Neural cell (in vitro differentiated cells): ENCODE measurements at regions not wholly inside any gene's neighbourhood (a gene's known extent, or its start where the extent isn't known, plus 50 kb on each side); places are given as distances from the start of the nearest gene placed in this dataset.

Experiments
- H2AFZ ChIP-seq: fragments of 200-600, 300-800 bp; sonication (generic), shearing (Covaris generic); 2 replicates; pipeline ENCODE4 v1.6.0; 2014; ENCODE audit warnings: low read depth, mild to moderate bottlenecking, antibody characterized with exemption, low read length, moderate library complexity
- H3F3A ChIP-seq: fragments of 200-600 bp; shearing (Covaris generic); 2 replicates; pipeline ENCODE4 v1.6.1; 2016; ENCODE audit warnings: mild to moderate bottlenecking, moderate library complexity, mixed read lengths, antibody characterized with exemption, low read length; ENCODE audit not compliant: insufficient read depth, poor library complexity, severe bottlenecking
- H3K27ac ChIP-seq: fragments of 200-600, 300-800 bp; sonication (generic), shearing (Covaris generic); 2 replicates; pipeline ENCODE4 v1.5.1; 2014; ENCODE audit warnings: mild to moderate bottlenecking, low read length, moderate library complexity
- H3K27me3 ChIP-seq: fragments of 300-800, 200-600 bp; sonication (generic), shearing (Covaris generic); 2 replicates; pipeline ENCODE4 v1.6.0; 2014; ENCODE audit warnings: mild to moderate bottlenecking, low read depth, low read length, moderate library complexity; ENCODE audit not compliant: insufficient read depth
- H3K36me3 ChIP-seq: fragments of 300-800, 200-600 bp; sonication (generic), shearing (Covaris generic); 2 replicates; pipeline ENCODE4 v1.5.1; 2014; ENCODE audit warnings: mild to moderate bottlenecking, antibody characterized with exemption, low read length, moderate library complexity; ENCODE audit not compliant: insufficient read depth
- H3K4me2 ChIP-seq: fragments of 300-800, 200-600 bp; sonication (generic), shearing (Covaris generic); 2 replicates; pipeline ENCODE4 v1.6.0; 2014; ENCODE audit warnings: mild to moderate bottlenecking, low read length
- H3K4me3 ChIP-seq: fragments of 300-800, 200-600 bp; sonication (generic), shearing (Covaris generic); 2 replicates; pipeline ENCODE4 v1.5.1; 2014; ENCODE audit warnings: mild to moderate bottlenecking, low read length, moderate library complexity
- H3K79me2 ChIP-seq: fragments of 200-600 bp; shearing (Covaris generic); replicated peaks from 2 replicates; pipeline ENCODE4 v1.6.0; 2014; ENCODE audit warnings: mild to moderate bottlenecking, low read length, moderate library complexity; ENCODE audit not compliant: insufficient read depth
- H3K9ac ChIP-seq: fragments of 300-800, 200-600 bp; sonication (generic), shearing (Covaris generic); 2 replicates; pipeline ENCODE4 v1.6.1; 2016; ENCODE audit warnings: mild to moderate bottlenecking, low read length, mixed read lengths
- H3K9me2 ChIP-seq: fragments of 200-600 bp; shearing (Covaris generic); 2 replicates; pipeline ENCODE4 v1.6.1; 2016; ENCODE audit warnings: mild to moderate bottlenecking, low read length, mixed read lengths; ENCODE audit not compliant: insufficient read depth
- H3K9me3 ChIP-seq: fragments of 200-600, 300-800 bp; sonication (generic), shearing (Covaris generic); 2 replicates; pipeline ENCODE4 v1.6.1; 2016; ENCODE audit warnings: mild to moderate bottlenecking, mixed run types, low read length, moderate library complexity, mixed read lengths
- H4K20me1 ChIP-seq: fragments of 200-600 bp; shearing (Covaris generic); 2 replicates; pipeline ENCODE4 v1.6.1; 2016; ENCODE audit warnings: mild to moderate bottlenecking, mixed run types; ENCODE audit not compliant: insufficient read depth
- CTCF ChIP-seq: fragments of 450-650 bp; IDR thresholded peaks from 2 replicates; pipeline ENCODE4 v1.5.1; 2014; ENCODE audit warnings: antibody characterized with exemption, mild to moderate bottlenecking, moderate library complexity; ENCODE audit not compliant: poor library complexity, severe bottlenecking
- EP300 ChIP-seq: fragments of 450-650 bp; conservative IDR thresholded peaks from 2 replicates; pipeline ENCODE4 v1.6.1; 2014; ENCODE audit warnings: antibody characterized with exemption, mild to moderate bottlenecking, moderate library complexity; ENCODE audit not compliant: poor library complexity, severe bottlenecking
- EZH2 ChIP-seq: fragments of 200-600, 300-800 bp; shearing (Covaris generic), sonication (generic); IDR thresholded peaks from 2 replicates; pipeline ENCODE4 v1.6.1; 2014; ENCODE audit warnings: antibody characterized with exemption, low read length, borderline replicate concordance, mild to moderate bottlenecking; ENCODE audit not compliant: insufficient read depth, poor library complexity, severe bottlenecking
- MXI1 ChIP-seq: fragments of 450-650 bp; conservative IDR thresholded peaks from 2 replicates; pipeline ENCODE4 v1.6.1; 2014; ENCODE audit warnings: antibody characterized with exemption, mild to moderate bottlenecking; ENCODE audit not compliant: poor library complexity, severe bottlenecking
- POLR2AphosphoS5 ChIP-seq: IDR thresholded peaks from 2 replicates; pipeline ENCODE4 v1.6.1; 2012
- RAD21 ChIP-seq: fragments of 450-650 bp; conservative IDR thresholded peaks from 2 replicates; pipeline ENCODE4 v1.6.1; 2014; ENCODE audit warnings: antibody characterized with exemption, mild to moderate bottlenecking, moderate library complexity
- REST ChIP-seq: IDR thresholded peaks from 2 replicates; pipeline ENCODE4 v1.6.1; 2012; ENCODE audit warnings: borderline replicate concordance
- SMC3 ChIP-seq: fragments of 450-650 bp; conservative IDR thresholded peaks from 2 replicates; pipeline ENCODE4 v1.6.1; 2014; ENCODE audit warnings: antibody characterized with exemption, mild to moderate bottlenecking, moderate library complexity; ENCODE audit not compliant: poor library complexity
- TAF1 ChIP-seq: IDR thresholded peaks from 2 replicates; pipeline ENCODE4 v1.6.1; 2012; ENCODE audit warnings: low read depth

- no peaks in the 10 kb centered on the region for H3F3A ChIP-seq
- no peak overlapping the region for H3K4me2 ChIP-seq
- TF ChIP-seq POLR2AphosphoS5 (no peak), SMC3 (no peak), CTCF (no peak), REST (no peak), TAF1 (no peak), EZH2 (no peak), RAD21 (no peak), MXI1 (no peak), EP300 (no peak)
- H3K4me3 ChIP-seq = no peak overlapping the region
- no peaks in the 10 kb centered on the region for H3K9me3 ChIP-seq
- no peak overlapping the region for H3K27ac ChIP-seq
- H4K20me1 ChIP-seq = no peaks in the 10 kb centered on the region
- H3K9me2 ChIP-seq = no peaks in the 10 kb centered on the region
- H3K27me3 ChIP-seq = no peaks in the 10 kb centered on the region
- no peak overlapping the region for H2AFZ ChIP-seq
- H3K36me3 ChIP-seq = no peaks in the 10 kb centered on the region
- H3K9ac ChIP-seq = no peak overlapping the region
- no peaks in the 10 kb centered on the region for H3K79me2 ChIP-seq
Measured at GRCh38 chr11:134846328-134847082, 434.5 kb upstream of the B3GAT1 start.

DNA sequence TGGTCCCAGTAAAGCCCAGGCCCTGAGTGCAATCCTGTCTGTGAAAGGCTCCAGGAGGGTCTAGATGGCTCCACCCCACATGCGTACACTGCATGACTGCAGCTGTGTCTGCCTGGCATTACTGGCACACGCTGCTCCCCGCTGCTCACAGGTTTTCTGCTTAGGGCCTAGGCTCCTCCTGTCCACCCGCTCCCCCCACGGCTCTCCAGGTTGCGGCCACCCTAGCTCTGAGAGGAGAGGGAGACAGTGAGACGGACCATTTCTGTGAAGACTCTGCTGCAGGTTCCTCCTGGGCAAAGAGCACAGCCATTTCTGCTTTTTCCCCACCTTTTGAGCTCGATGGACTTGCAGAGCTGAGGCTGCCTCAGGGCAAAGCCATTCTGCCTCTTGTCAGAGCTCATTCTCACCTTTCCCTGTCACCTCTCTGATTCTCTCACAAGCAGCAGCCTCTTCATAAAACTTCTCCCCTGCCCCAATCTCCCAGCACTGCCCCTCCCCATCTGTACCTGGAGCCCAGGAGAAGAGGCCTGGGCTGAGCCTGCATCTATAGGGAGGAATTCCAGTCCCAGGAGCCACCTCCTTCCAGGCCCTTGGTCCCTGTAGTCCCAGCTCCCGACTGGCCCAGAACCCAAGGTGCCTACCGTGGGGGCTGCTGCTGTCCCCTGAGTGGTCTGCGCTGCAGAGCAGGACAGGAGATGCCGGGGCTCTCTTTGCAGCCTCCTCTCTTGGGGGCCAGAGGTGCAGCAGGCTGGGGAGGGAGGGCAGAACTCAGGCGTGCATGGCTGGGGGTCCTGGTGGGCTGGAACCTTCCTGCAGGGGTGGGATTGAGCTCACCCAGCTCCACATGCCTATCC is 433.7 kb upstream of the B3GAT1 start:
- Histone ChIP-seq H3K9ac (no peak overlapping the region), H3K9me2 (no peaks in the 10 kb centered on the region), H3F3A (no peaks in the 10 kb centered on the region), H3K4me3 (no peak overlapping the region), H3K9me3 (no peaks in the 10 kb centered on the region), H3K79me2 (no peaks in the 10 kb centered on the region), H3K27ac (no peak overlapping the region), H3K27me3 (no peaks in the 10 kb centered on the region), H2AFZ (no peak overlapping the region), H3K36me3 (no peaks in the 10 kb centered on the region), H3K4me2 (no peak overlapping the region), H4K20me1 (no peaks in the 10 kb centered on the region)
- TF ChIP-seq MXI1 (no peak), EZH2 (no peak), REST (no peak), TAF1 (no peak), SMC3 (no peak), CTCF (no peak), POLR2AphosphoS5 (no peak), RAD21 (no peak), EP300 (no peak)
